SK-N-SH treated with all-trans-retinoic acid at 6 μM for 48 hours (cell line): ENCODE measurements at regions not wholly inside any gene's neighbourhood (a gene's known extent, or its start where the extent isn't known, plus 50 kb on each side); places are given as distances from the start of the nearest gene placed in this dataset.

ENCODE experiments used
- ATAC-seq: fragments of 200-7000 bp; cut with Tn5 transposase; 3 replicates; pipeline ENCODE4 v1.9.1; 2020; ENCODE audit warnings: mild to moderate bottlenecking, moderate library complexity
- ARNTL ChIP-seq: fragments of 450-650 bp; formaldehyde crosslinking; IDR thresholded peaks from 2 replicates; pipeline ENCODE4 v1.5.0; 2020; ENCODE audit warnings: low read depth, mild to moderate bottlenecking, moderate library complexity, borderline replicate concordance
- BACH2 ChIP-seq: fragments of 250-450 bp; sonication (Bioruptor Pico); IDR thresholded peaks from 2 replicates; pipeline ENCODE4 v1.9.0; 2021; ENCODE audit warnings: mild to moderate bottlenecking, borderline replicate concordance
- CSDC2 ChIP-seq: fragments of 250-450 bp; sonication (Bioruptor Pico); IDR thresholded peaks from 2 replicates; pipeline ENCODE4 v1.5.0; 2020; ENCODE audit warnings: mild to moderate bottlenecking, moderate library complexity
- CSRNP3 ChIP-seq: fragments of 250-450 bp; sonication (Bioruptor Pico); IDR thresholded peaks from 2 replicates; pipeline ENCODE4 v1.5.1; 2021; ENCODE audit warnings: mild to moderate bottlenecking, moderate library complexity
- ESRRG ChIP-seq: fragments of 250-450 bp; sonication (Bioruptor Pico); IDR thresholded peaks from 2 replicates; pipeline ENCODE4 v1.6.1; 2021; ENCODE audit warnings: mild to moderate bottlenecking
- GLIS3 ChIP-seq: fragments of 250-450 bp; sonication (Bioruptor Pico); IDR thresholded peaks from 2 replicates; pipeline ENCODE4 v1.5.0; 2020; ENCODE audit warnings: mild to moderate bottlenecking, moderate library complexity
- ISL1 ChIP-seq: fragments of 250-450 bp; sonication (Bioruptor Pico); IDR thresholded peaks from 2 replicates; pipeline ENCODE4 v2.1.2; 2022; ENCODE audit warnings: mild to moderate bottlenecking, moderate library complexity
- OSR1 ChIP-seq: fragments of 250-450 bp; sonication (Bioruptor Pico); IDR thresholded peaks from 2 replicates; pipeline ENCODE4 v1.8.0; 2022; ENCODE audit warnings: moderate library complexity, mild to moderate bottlenecking, inconsistent platforms
- PATZ1 ChIP-seq: fragments of 250-450 bp; sonication (Bioruptor Pico); IDR thresholded peaks from 2 replicates; pipeline ENCODE4 v1.8.0; 2020; ENCODE audit warnings: mild to moderate bottlenecking, moderate library complexity, borderline replicate concordance
- POU6F1 ChIP-seq: fragments of 250-450 bp; sonication (Bioruptor Pico); IDR thresholded peaks from 2 replicates; pipeline ENCODE4 v1.8.0; 2021; ENCODE audit warnings: low read depth, mild to moderate bottlenecking, moderate library complexity, borderline replicate concordance
- PPARA ChIP-seq: fragments of 250-450 bp; sonication (Bioruptor Pico); IDR thresholded peaks from 2 replicates; pipeline ENCODE4 v1.5.0; 2020; ENCODE audit warnings: mild to moderate bottlenecking, borderline replicate concordance
- RARB ChIP-seq: fragments of 250-450 bp; sonication (Bioruptor Pico); IDR thresholded peaks from 2 replicates; pipeline ENCODE4 v1.8.0; 2021; ENCODE audit warnings: mild to moderate bottlenecking, moderate library complexity
- SNAI2 ChIP-seq: fragments of 250-450 bp; sonication (Bioruptor Pico); IDR thresholded peaks from 2 replicates; pipeline ENCODE4 v1.5.0; 2020; ENCODE audit warnings: mild to moderate bottlenecking, moderate library complexity
- TCF4 ChIP-seq: fragments of 250-450 bp; sonication (Bioruptor Pico); IDR thresholded peaks from 2 replicates; pipeline ENCODE4 v1.8.0; 2021; ENCODE audit warnings: mild to moderate bottlenecking, moderate library complexity, borderline replicate concordance
- TOX ChIP-seq: fragments of 250-450 bp; sonication (Bioruptor Pico); IDR thresholded peaks from 2 replicates; pipeline ENCODE4 v1.8.0; 2021; ENCODE audit warnings: mild to moderate bottlenecking, moderate library complexity, borderline replicate concordance
- TSHZ2 ChIP-seq: fragments of 250-450 bp; sonication (Bioruptor Pico); IDR thresholded peaks from 2 replicates; pipeline ENCODE4 v1.5.0; 2020; ENCODE audit warnings: mild to moderate bottlenecking, moderate library complexity
- ZC3H10 ChIP-seq: fragments of 250-450 bp; sonication (Bioruptor Pico); IDR thresholded peaks from 2 replicates; pipeline ENCODE4 v1.5.1; 2021; ENCODE audit warnings: mild to moderate bottlenecking, moderate library complexity
- ZFP3 ChIP-seq: fragments of 250-450 bp; sonication (Bioruptor Pico); IDR thresholded peaks from 2 replicates; pipeline ENCODE4 v1.5.0; 2020; ENCODE audit warnings: mild to moderate bottlenecking, moderate library complexity
- ZFP30 ChIP-seq: fragments of 450-650 bp; formaldehyde crosslinking; IDR thresholded peaks from 2 replicates; pipeline ENCODE4 v1.5.0; 2022; ENCODE audit warnings: mild to moderate bottlenecking, moderate library complexity
- ZNF565 ChIP-seq: fragments of 450-650 bp; formaldehyde crosslinking; conservative IDR thresholded peaks from 2 replicates; pipeline ENCODE4 v1.5.0; 2020; ENCODE audit warnings: low read depth, mild to moderate bottlenecking, moderate library complexity
- ZNF70 ChIP-seq: fragments of 450-650 bp; formaldehyde crosslinking; IDR thresholded peaks from 2 replicates; pipeline ENCODE4 v1.5.0; 2020; ENCODE audit warnings: mild to moderate bottlenecking, moderate library complexity
- ZNF8 ChIP-seq: fragments of 450-650 bp; formaldehyde crosslinking; IDR thresholded peaks from 2 replicates; pipeline ENCODE4 v1.5.0; 2020; ENCODE audit warnings: mild to moderate bottlenecking, moderate library complexity

- no peak for ATAC-seq
- no peak for TF ChIP-seq RARB (CRISPR knock-in tag)
- no peak for TF ChIP-seq CSDC2 (CRISPR knock-in tag)
- TF ChIP-seq PPARA (CRISPR knock-in tag): no peak
- TF ChIP-seq PATZ1 (CRISPR knock-in tag): no peak
- TF ChIP-seq ZNF70 (CRISPR knock-in tag): no peak
- no peak for TF ChIP-seq ZNF8 (CRISPR knock-in tag)
- TF ChIP-seq OSR1: no peak
- no peak for TF ChIP-seq SNAI2 (CRISPR knock-in tag)
- no peak for TF ChIP-seq ARNTL (CRISPR knock-in tag)
Measured at GRCh38 chr4:160213366-160213765, 1110.5 kb downstream of the RAPGEF2 start.

GRCh38 chr4:160217352-160217751 is 1114.5 kb downstream of the RAPGEF2 start:
- no peak for TF ChIP-seq GLIS3 (CRISPR knock-in tag)
- no peak for TF ChIP-seq TCF4
- TF ChIP-seq RARB (CRISPR knock-in tag): no peak
- no peak for TF ChIP-seq PATZ1 (CRISPR knock-in tag)
- TF ChIP-seq ISL1 (CRISPR knock-in tag): no peak
- no peak for TF ChIP-seq SNAI2 (CRISPR knock-in tag)
- no peak for TF ChIP-seq ZNF565 (CRISPR knock-in tag)
- no peak for TF ChIP-seq POU6F1 (CRISPR knock-in tag)
- no peak for TF ChIP-seq ARNTL (CRISPR knock-in tag)
- no peak for TF ChIP-seq ZFP3
- no peak for TF ChIP-seq CSRNP3 (CRISPR knock-in tag)
- no peak for TF ChIP-seq TSHZ2 (CRISPR knock-in tag)
- no peak for TF ChIP-seq ZNF8 (CRISPR knock-in tag)
- no peak for TF ChIP-seq TOX (CRISPR knock-in tag)
- no peak for TF ChIP-seq ZC3H10 (CRISPR knock-in tag)
- TF ChIP-seq ESRRG (CRISPR knock-in tag): no peak
- no peak for TF ChIP-seq ZFP30
- no peak for ATAC-seq

GRCh38 chr4:160224049-160224448 is 1121.2 kb downstream of the RAPGEF2 start:
- ATAC-seq: no peak
- no peak for TF ChIP-seq ZC3H10 (CRISPR knock-in tag)
- no peak for TF ChIP-seq TCF4
- no peak for TF ChIP-seq ZFP3
- no peak for TF ChIP-seq BACH2 (CRISPR knock-in tag)
- no peak for TF ChIP-seq PPARA (CRISPR knock-in tag)
- TF ChIP-seq TSHZ2 (CRISPR knock-in tag): no peak
- TF ChIP-seq CSDC2 (CRISPR knock-in tag): no peak
- TF ChIP-seq RARB (CRISPR knock-in tag): no peak
- no peak for TF ChIP-seq ESRRG (CRISPR knock-in tag)
- no peak for TF ChIP-seq ZNF8 (CRISPR knock-in tag)
- no peak for TF ChIP-seq SNAI2 (CRISPR knock-in tag)
- no peak for TF ChIP-seq ZFP30
- no peak for TF ChIP-seq CSRNP3 (CRISPR knock-in tag)
